C4-2B (cell line): ENCODE measurements at regions not wholly inside any gene's neighbourhood (a gene's known extent, or its start where the extent isn't known, plus 50 kb on each side); places are given as distances from the start of the nearest gene placed in this dataset.

Experiments used
- H3K27ac ChIP-seq: fragments of 450-650 bp; 2 replicates; pipeline ENCODE4 v1.5.1; 2017
- ZFX ChIP-seq: fragments of 450-650 bp; IDR thresholded peaks from 2 replicates; pipeline ENCODE4 v1.6.1; 2017
- TF ChIP-seq, protein P1 (sequence below): fragments of 450-650 bp; conservative IDR thresholded peaks from 2 replicates; pipeline ENCODE4 v1.5.1; 2017; ENCODE audit warnings: mild to moderate bottlenecking

DNA sequence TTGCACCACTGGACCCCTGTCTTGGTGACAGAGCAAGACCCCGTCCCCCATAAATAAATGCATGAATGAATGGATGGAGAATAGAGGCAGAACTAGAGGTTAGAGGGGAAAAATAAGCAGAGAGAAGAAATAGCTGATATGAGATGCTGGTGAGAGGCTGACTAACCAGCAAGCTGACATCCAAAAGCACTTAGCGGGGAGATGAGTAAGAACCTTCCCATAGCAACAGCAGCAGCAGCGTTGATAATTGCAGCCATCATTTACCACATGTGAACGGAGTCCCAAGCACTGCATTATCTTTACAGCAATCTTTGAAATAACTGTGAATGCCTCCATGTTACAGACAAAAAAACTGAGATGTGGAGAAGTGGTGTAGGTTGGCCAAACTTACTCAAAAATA, 777.3 kb upstream of the EEF2KMT start:
- TF ChIP-seq, protein P1, sequence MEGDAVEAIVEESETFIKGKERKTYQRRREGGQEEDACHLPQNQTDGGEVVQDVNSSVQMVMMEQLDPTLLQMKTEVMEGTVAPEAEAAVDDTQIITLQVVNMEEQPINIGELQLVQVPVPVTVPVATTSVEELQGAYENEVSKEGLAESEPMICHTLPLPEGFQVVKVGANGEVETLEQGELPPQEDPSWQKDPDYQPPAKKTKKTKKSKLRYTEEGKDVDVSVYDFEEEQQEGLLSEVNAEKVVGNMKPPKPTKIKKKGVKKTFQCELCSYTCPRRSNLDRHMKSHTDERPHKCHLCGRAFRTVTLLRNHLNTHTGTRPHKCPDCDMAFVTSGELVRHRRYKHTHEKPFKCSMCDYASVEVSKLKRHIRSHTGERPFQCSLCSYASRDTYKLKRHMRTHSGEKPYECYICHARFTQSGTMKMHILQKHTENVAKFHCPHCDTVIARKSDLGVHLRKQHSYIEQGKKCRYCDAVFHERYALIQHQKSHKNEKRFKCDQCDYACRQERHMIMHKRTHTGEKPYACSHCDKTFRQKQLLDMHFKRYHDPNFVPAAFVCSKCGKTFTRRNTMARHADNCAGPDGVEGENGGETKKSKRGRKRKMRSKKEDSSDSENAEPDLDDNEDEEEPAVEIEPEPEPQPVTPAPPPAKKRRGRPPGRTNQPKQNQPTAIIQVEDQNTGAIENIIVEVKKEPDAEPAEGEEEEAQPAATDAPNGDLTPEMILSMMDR, result no peak
- TF ChIP-seq ZFX, result no peak

GRCh38 chr16:5873221-5873620, 775.6 kb upstream of the EEF2KMT start:
- TF ChIP-seq, protein P1, result no peak
- no peak for TF ChIP-seq ZFX
- H3K27ac ChIP-seq, result no peak overlapping the region

More for the DNA sequence above, 777.3 kb upstream of the EEF2KMT start:
- H3K27ac ChIP-seq, result no peak overlapping the region

- TF ChIP-seq, protein P1, result no peak
- TF ChIP-seq ZFX, result no peak
These were observed 773.5 kb upstream of the EEF2KMT start for GRCh38 chr16:5870886-5871691.

GRCh38 chr16:5867250-5867649, 769.7 kb upstream of the EEF2KMT start:
- no peak for TF ChIP-seq ZFX
- TF ChIP-seq, protein P1, result no peak
- no peak overlapping the region for H3K27ac ChIP-seq

More at GRCh38 chr16:5870886-5871691, 773.5 kb upstream of the EEF2KMT start:
- H3K27ac ChIP-seq, result no peak overlapping the region

- no peak for TF ChIP-seq ZFX
- H3K27ac ChIP-seq, result no peak overlapping the region
These were observed 767.6 kb upstream of the EEF2KMT start for GRCh38 chr16:5865236-5865635.

DNA sequence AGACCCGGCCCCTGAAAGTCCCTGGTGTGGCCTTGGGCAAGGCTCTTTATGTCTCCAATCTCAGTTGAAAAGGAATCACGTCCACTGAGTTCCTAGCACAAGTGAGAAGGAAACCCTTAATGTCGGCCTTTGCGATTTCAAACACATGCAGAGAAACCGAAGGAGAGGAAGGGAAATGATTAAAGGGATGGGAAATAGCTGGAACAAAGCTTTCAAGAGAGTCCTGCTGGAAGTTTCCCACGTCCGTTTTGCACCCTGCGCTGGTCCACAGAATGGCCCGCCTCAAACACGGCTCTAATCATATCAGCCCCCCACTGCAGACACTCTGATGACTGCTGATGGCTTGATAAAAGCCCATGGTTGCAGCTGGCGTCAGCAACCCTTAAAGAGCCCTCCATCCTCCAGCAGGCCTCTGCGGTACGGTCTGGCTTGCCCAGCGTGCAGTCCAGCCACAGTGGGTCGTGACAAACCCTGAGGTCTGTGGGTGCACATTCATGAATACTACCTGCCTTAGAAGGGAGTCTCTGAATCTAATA, 765.5 kb upstream of the EEF2KMT start:
- TF ChIP-seq, protein P1, result no peak
- no peak for TF ChIP-seq ZFX
- H3K27ac ChIP-seq, result no peak overlapping the region

DNA sequence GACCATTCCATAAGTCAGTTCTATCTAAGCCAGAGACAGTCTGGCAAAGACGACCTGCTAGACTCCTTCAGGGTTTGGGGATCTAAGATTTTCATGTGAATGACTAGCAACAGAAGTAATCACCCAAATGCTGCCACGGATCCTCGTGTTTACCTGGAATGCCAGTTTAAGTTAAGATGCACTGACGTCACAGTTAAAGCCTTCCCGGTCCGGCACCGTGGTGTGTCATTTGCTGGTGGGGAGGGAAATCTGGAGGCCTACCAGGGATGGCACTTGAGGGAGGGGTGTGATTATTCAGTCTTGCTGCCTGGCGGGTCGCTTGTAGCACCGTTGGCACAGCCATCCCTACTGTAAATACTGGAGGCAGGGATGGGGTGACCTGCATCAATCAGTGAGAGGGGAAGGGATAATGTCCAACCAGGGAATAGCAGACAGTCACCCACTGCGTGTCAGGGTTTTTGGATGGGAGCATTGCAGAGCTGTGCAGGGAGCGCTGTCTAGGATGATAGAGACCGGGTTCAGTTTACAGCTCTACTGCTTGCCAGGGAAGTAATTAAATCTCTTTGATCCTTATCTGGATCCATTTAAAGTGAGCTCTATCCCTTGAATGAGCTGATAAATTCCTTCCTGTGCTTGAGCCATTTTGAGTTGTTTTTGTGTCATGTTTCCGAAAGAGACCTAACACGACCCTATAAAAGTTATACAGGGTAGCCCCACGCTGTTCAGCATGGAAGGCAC, 764.7 kb upstream of the EEF2KMT start:
- H3K27ac ChIP-seq, result no peak overlapping the region
- TF ChIP-seq, protein P1, result no peak
- TF ChIP-seq ZFX, result no peak
